Fibroblast of the aortic adventitia (primary cell): ENCODE measurements at regions not wholly inside any gene's neighbourhood (a gene's known extent, or its start where the extent isn't known, plus 50 kb on each side); places are given as distances from the start of the nearest gene placed in this dataset.

ENCODE experiments used
- DNase-seq: peaks from one replicate; pipeline ENCODE4 v3.0.0-alpha.2; 2010; ENCODE audit warnings: low read depth
- H3K4me3 ChIP-seq: 2 replicates; pipeline ENCODE4 v1.5.1; 2011; ENCODE audit warnings: low read depth, mild to moderate bottlenecking, control low read depth, low read length, moderate library complexity
- CTCF ChIP-seq: IDR thresholded peaks from 2 replicates; pipeline ENCODE4 v1.5.1; 2011; ENCODE audit warnings: mild to moderate bottlenecking, low read length, control low read depth, inconsistent platforms; ENCODE audit not compliant: insufficient read depth

DNA sequence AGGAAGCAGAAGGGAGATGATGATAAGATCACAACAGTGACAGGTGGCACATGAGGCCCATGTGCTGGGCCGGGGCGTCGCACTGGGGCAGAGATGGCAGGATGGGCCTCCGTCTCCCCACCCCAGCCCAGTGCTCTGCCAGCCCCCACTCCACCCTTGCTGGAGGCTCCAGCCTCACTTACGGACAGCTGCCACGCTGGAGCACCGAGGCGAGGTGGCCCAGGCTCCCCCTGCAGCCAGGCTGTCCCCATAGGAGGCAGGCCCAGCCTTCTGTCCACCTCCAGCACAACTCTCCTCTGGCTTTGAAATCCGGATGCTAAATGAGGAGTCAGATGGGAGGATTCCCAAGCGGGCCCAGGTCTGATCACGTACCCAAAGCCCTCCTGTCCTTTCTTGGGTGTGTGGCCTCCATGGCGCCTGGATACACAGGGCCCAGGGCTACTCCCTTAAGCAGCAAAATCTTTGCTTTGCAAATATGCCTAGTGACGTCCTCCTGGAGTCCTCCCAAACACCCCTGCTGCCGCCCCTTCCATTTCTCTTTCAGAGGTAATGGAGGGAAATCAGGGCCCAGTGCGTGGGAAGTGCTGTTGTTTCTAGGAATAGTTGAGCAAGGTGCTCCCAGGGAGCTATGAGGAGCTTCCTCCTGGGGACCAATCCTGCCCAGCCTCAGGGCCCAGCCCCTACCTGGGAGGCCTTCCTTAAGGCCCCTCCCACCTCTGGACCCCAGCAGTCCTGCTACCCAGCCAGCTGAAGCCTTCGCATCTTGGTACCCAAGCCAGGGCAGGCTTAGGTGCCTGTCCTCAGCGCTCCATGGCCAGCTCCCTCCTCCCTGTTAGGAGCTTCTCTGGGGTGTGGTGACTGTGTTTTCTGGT is 170.4 kb upstream of the MYCN start:
- no peak for TF ChIP-seq CTCF

GRCh38 chr2:15770606-15771005 is 169.7 kb upstream of the MYCN start:
- no peak for TF ChIP-seq CTCF
- no peak overlapping the region for H3K4me3 ChIP-seq

More for the DNA sequence above, 170.4 kb upstream of the MYCN start:
- no peak for DNase-seq
- no peak overlapping the region for H3K4me3 ChIP-seq

GRCh38 chr2:15771124-15771523 is 169.2 kb upstream of the MYCN start:
- no peak for DNase-seq
- no peak overlapping the region for H3K4me3 ChIP-seq
- no peak for TF ChIP-seq CTCF

More at GRCh38 chr2:15770606-15771005, 169.7 kb upstream of the MYCN start:
- DNase-seq, result no peak

- TF ChIP-seq CTCF, result no peak
- DNase-seq, result no peak
- H3K4me3 ChIP-seq, result no peak overlapping the region
Observed at GRCh38 chr2:15772086-15772595, 168.2 kb upstream of the MYCN start.

DNA sequence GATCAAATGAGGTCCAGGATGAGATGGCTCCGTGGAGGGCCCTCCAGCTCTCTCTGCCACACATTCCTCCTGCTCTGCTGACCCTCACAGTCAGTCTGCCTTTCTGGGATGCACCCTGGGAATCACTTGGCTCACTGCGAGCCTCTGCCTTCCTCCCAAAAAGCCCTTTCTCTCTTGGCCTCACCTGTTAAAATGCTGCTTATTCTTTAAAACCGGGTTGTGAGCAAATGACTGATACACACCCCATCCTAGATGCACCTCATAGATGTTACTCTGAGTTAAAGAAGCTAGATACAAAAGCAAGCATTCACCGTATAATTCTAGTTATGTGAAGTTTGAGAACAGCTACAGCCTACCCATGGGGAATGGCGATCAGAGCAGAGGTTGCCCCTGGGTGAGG is 167.7 kb upstream of the MYCN start:
- TF ChIP-seq CTCF, result no peak
- no peak overlapping the region for H3K4me3 ChIP-seq
- no peak for DNase-seq

GRCh38 chr2:15773204-15773603 is 167.1 kb upstream of the MYCN start:
- no peak overlapping the region for H3K4me3 ChIP-seq
- no peak for DNase-seq
- TF ChIP-seq CTCF, result no peak
